ENCODE measurements at regions not wholly inside any gene's neighbourhood (a gene's known extent, or its start where the extent isn't known, plus 50 kb on each side); places are given as distances from the start of the nearest gene placed in this dataset.

GRCh38 chr4:14693728-14694127 is 308.6 kb upstream of the CPEB2 start:
- TF ChIP-seq, protein P1, sequence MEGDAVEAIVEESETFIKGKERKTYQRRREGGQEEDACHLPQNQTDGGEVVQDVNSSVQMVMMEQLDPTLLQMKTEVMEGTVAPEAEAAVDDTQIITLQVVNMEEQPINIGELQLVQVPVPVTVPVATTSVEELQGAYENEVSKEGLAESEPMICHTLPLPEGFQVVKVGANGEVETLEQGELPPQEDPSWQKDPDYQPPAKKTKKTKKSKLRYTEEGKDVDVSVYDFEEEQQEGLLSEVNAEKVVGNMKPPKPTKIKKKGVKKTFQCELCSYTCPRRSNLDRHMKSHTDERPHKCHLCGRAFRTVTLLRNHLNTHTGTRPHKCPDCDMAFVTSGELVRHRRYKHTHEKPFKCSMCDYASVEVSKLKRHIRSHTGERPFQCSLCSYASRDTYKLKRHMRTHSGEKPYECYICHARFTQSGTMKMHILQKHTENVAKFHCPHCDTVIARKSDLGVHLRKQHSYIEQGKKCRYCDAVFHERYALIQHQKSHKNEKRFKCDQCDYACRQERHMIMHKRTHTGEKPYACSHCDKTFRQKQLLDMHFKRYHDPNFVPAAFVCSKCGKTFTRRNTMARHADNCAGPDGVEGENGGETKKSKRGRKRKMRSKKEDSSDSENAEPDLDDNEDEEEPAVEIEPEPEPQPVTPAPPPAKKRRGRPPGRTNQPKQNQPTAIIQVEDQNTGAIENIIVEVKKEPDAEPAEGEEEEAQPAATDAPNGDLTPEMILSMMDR (IDR thresholded peaks at IDR 0.05; ENCODE audit: borderline replicate concordance, extremely low read depth, insufficient read depth), result no peak
- Histone ChIP-seq H3K4me3 (ENCODE audit: low read length in 3 of 3) (no peak overlapping the region), H3K36me3 (ENCODE audit: control insufficient read depth in 2 of 3, insufficient read depth in 3 of 3, low read length in 3 of 3) (no peaks in the 10 kb centered on the region), H3K4me1 (ENCODE audit: control insufficient read depth in 2 of 3, insufficient read depth in 2 of 3, low read depth in 1 of 3, low read length in 3 of 3) (no peaks in the 10 kb centered on the region), H3K27ac (ENCODE audit: low read depth in 2 of 2, low read length in 2 of 2) (no peak overlapping the region), H3K9ac (ENCODE audit: low read length in 3 of 3) (no peak overlapping the region), H3K27me3 (ENCODE audit: control insufficient read depth, insufficient read depth, low read length) (no peaks in the 10 kb centered on the region), H3K9me3 (ENCODE audit: control insufficient read depth in 2 of 3, insufficient read depth in 1 of 3, low read length in 3 of 3) (no peaks in the 10 kb centered on the region)
- DNase-seq (no peak), FAIRE-seq (no peak)
- intact Hi-C loops (cut with DNase I), result no loop called here

DNA sequence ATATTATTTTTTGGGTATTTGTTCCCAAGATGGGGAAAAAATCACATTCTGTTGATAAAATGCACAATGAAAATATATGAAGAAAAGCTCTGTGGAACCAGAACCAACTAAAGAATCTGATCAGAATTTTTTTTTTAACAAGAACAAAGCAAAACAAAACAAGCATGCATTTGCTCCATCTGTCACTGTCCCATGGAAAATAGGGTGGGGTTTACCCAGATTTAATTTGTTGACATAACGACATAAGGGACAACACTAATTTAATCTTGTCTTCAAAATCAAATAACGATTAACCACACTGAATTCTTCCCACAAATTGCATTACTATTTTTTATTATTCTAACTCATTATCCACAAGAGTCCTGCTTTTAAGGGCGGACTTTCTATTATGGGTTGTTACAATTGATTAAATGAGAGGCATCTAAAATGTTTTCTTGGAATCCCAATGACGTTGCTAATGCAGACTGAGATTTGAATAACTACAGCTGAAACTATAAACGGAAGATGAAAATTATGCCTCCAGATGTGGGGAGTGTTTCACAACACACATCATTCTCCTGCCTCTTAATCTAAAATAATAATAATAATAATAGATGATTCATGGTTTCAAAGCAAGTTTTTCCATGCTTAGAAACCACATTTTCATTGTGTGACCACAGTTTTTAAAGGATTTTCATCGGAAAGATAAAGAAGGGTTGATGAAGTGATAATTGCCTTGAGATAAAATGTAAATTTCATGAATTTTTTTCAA is 307.0 kb upstream of the CPEB2 start:
- DNase-seq (no peak), FAIRE-seq (no peak)
- TF ChIP-seq, protein P1 (IDR thresholded peaks at IDR 0.05; ENCODE audit: borderline replicate concordance, extremely low read depth, insufficient read depth), result no peak
- H3K4me1 ChIP-seq (ENCODE audit: control insufficient read depth in 2 of 3, insufficient read depth in 2 of 3, low read depth in 1 of 3, low read length in 3 of 3), result no peaks in the 10 kb centered on the region
- no peak overlapping the region for H3K9ac ChIP-seq (ENCODE audit: low read length in 3 of 3)
- no peak overlapping the region for H3K4me3 ChIP-seq (ENCODE audit: low read length in 3 of 3)
- no peaks in the 10 kb centered on the region for H3K27me3 ChIP-seq (ENCODE audit: control insufficient read depth, insufficient read depth, low read length)
- H3K36me3 ChIP-seq (ENCODE audit: control insufficient read depth in 2 of 3, insufficient read depth in 3 of 3, low read length in 3 of 3), result no peaks in the 10 kb centered on the region
- intact Hi-C loops (cut with DNase I), result no loop called here
- no peaks in the 10 kb centered on the region for H3K9me3 ChIP-seq (ENCODE audit: control insufficient read depth in 2 of 3, insufficient read depth in 1 of 3, low read length in 3 of 3)
- H3K27ac ChIP-seq (ENCODE audit: low read depth in 2 of 2, low read length in 2 of 2), result no peak overlapping the region

- Histone ChIP-seq H3K27me3 (ENCODE audit: control insufficient read depth, insufficient read depth, low read length) (no peaks in the 10 kb centered on the region), H3K27ac (ENCODE audit: low read depth in 2 of 2, low read length in 2 of 2) (no peak overlapping the region), H3K9me3 (ENCODE audit: control insufficient read depth in 2 of 3, insufficient read depth in 1 of 3, low read length in 3 of 3) (no peaks in the 10 kb centered on the region), H3K9ac (ENCODE audit: low read length in 3 of 3) (no peak overlapping the region), H3K4me3 (ENCODE audit: low read length in 3 of 3) (no peak overlapping the region), H3K4me1 (ENCODE audit: control insufficient read depth in 2 of 3, insufficient read depth in 2 of 3, low read depth in 1 of 3, low read length in 3 of 3) (no peaks in the 10 kb centered on the region), H3K36me3 (ENCODE audit: control insufficient read depth in 2 of 3, insufficient read depth in 3 of 3, low read length in 3 of 3) (no peaks in the 10 kb centered on the region)
- intact Hi-C loops (cut with DNase I), result no loop called here
- TF ChIP-seq, protein P1 (IDR thresholded peaks at IDR 0.05; ENCODE audit: borderline replicate concordance, extremely low read depth, insufficient read depth), result no peak
- DNase-seq (no peak), FAIRE-seq (no peak)
These were observed 302.2 kb upstream of the CPEB2 start for GRCh38 chr4:14700083-14700482.

DNA sequence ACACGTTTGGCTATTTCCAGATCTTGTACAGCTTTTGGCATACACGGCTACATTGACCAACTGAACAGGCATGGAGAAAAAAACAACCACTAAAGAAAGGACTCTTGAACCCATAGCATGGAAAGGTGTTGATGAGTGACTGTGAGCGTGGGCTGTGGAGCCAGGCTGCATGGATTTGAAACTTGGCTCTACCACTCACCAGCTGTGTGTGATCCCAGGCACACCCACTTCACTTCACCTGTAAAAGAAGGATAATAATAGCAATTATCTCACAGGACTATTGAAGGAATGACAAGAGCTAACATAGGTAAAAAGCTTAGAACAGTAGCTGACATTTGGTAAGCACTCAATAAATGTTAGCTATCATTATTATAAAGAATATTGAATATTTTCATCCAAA is 301.7 kb upstream of the CPEB2 start:
- Histone ChIP-seq H3K36me3 (ENCODE audit: control insufficient read depth in 2 of 3, insufficient read depth in 3 of 3, low read length in 3 of 3) (no peaks in the 10 kb centered on the region), H3K9ac (ENCODE audit: low read length in 3 of 3) (no peak overlapping the region), H3K4me1 (ENCODE audit: control insufficient read depth in 2 of 3, insufficient read depth in 2 of 3, low read depth in 1 of 3, low read length in 3 of 3) (no peaks in the 10 kb centered on the region), H3K27me3 (ENCODE audit: control insufficient read depth, insufficient read depth, low read length) (no peaks in the 10 kb centered on the region), H3K4me3 (ENCODE audit: low read length in 3 of 3) (no peak overlapping the region), H3K27ac (ENCODE audit: low read depth in 2 of 2, low read length in 2 of 2) (no peak overlapping the region), H3K9me3 (ENCODE audit: control insufficient read depth in 2 of 3, insufficient read depth in 1 of 3, low read length in 3 of 3) (no peaks in the 10 kb centered on the region)
- intact Hi-C loops (cut with DNase I), result no loop called here
- no peak for FAIRE-seq
- DNase-seq, result no peak
- TF ChIP-seq, protein P1 (IDR thresholded peaks at IDR 0.05; ENCODE audit: borderline replicate concordance, extremely low read depth, insufficient read depth), result no peak
